Heart left ventricle (tissue), 13 donors: ENCODE measurements at regions not wholly inside any gene's neighbourhood (a gene's known extent, or its start where the extent isn't known, plus 50 kb on each side); places are given as distances from the start of the nearest gene placed in this dataset.

Experiments
- POLR2A ChIP-seq, 2 donors: fragments of 450-650 bp; IDR thresholded peaks; one replicate each; pipeline ENCODE4 v1.6.1; 2017; ENCODE audit warnings: antibody characterized with exemption in 2 of 2, mild to moderate bottlenecking in 2 of 2, moderate library complexity in 2 of 2
- TF ChIP-seq, protein P1 (sequence below), 12 donors: fragments of 200-600 bp; sonication (generic) in 4 of 12; IDR thresholded peaks; one replicate each; pipeline versions ENCODE4 v1.5.0 to v1.8.0; 2018 to 2022; ENCODE audit warnings: antibody characterized with exemption in 12 of 12, mild to moderate bottlenecking in 5 of 12
- donor health status: ischemic (EF 13 %, LVEDD 7.1; RV severe dilation, severe dysfunction).
- donor health status: DM: no; HTN: yes; CAD: no.
- donor health status: DM: no; HTN: no; CAD: no.
- donor health status: ischemic (EF 25% LVEDD 6.9; RV normal size, moderate dysfunction).
- donor health status: ischemic (EF 25% LVEDD 5.7; RV mildly dilated, moderate dysfunction).
- donor health status: ischemic (EF 35%, LVEDD 5.7; RV mildly dilated, moderate dysfunction).
- donor health status: nonischemic (EF 11% LVEDD 7.7; RV severe dilation, severe dysfunction).
- donor health status: DM: yes; HTN: yes; CAD: no.
- donor health status: PGD.
- donor health status: ischemic (EF 29% LVEDD 5.4; RV normal size, mild dysfunction).
- donor health status: nonischemic (EF 23%, LVEDD 6.1; RV moderate dilation, normal function).

DNA sequence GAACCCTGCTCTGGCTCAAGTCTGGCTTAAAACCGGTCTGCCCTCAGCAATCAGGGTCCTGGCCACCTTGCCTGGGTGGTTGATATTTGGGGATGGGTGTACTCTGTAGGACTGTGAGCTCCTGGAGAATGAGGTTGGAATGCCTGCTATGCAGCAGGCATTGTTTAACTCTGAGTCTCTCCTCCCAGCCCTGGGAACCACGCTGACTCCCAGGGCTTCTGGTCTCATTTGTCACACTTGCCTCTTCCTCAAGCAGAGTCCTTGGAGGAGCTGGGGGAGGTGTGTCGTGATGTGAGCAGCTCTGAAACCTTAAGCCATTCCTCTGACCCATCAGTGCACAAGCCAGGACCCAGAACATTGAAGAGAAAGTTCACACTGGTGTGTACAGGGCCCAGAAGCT lies 340.1 kb downstream of the MN1 start:
- no peak for TF ChIP-seq POLR2A (IDR thresholded peaks at IDR 0.05)
- TF ChIP-seq, protein P1, sequence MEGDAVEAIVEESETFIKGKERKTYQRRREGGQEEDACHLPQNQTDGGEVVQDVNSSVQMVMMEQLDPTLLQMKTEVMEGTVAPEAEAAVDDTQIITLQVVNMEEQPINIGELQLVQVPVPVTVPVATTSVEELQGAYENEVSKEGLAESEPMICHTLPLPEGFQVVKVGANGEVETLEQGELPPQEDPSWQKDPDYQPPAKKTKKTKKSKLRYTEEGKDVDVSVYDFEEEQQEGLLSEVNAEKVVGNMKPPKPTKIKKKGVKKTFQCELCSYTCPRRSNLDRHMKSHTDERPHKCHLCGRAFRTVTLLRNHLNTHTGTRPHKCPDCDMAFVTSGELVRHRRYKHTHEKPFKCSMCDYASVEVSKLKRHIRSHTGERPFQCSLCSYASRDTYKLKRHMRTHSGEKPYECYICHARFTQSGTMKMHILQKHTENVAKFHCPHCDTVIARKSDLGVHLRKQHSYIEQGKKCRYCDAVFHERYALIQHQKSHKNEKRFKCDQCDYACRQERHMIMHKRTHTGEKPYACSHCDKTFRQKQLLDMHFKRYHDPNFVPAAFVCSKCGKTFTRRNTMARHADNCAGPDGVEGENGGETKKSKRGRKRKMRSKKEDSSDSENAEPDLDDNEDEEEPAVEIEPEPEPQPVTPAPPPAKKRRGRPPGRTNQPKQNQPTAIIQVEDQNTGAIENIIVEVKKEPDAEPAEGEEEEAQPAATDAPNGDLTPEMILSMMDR (IDR thresholded peaks at IDR 0.05): no peak
